H1 (cell line): ENCODE measurements at regions not wholly inside any gene's neighbourhood (a gene's known extent, or its start where the extent isn't known, plus 50 kb on each side); places are given as distances from the start of the nearest gene placed in this dataset.

Source experiments
- CTCF ChIA-PET: fragments of 300-600 bp; sonication (Branson Sonifier 250); formaldehyde crosslinking; loops from one replicate; lab custom pipeline; 2021; ENCODE audit not compliant: partially characterized antibody; lab: Charles Lee
- POLR2A ChIA-PET: fragments of 300-600 bp; sonication (Branson Sonifier 250); formaldehyde crosslinking; loops from one replicate; lab custom pipeline; 2021; ENCODE audit warnings: inconsistent platforms; ENCODE audit not compliant: partially characterized antibody; lab: Charles Lee
- DNase-seq, 2 experiments: peaks; one replicate each; pipeline versions ENCODE4 v3.0.0 to v3.0.0-alpha.2; 2010 to 2022; ENCODE audit warnings: low spot score in 2 of 2, low read depth in 1 of 2, mixed read lengths in 1 of 2
- FAIRE-seq: peaks from 2 replicates; lab custom pipeline; 2011; peaks lifted over from hg19 to GRCh38; lab: Jason Lieb, UNC
- H2AFZ ChIP-seq: 2 replicates; pipeline ENCODE4 v1.8.1; 2012; ENCODE audit warnings: low read length, inconsistent platforms
- H2AK5ac ChIP-seq: 2 replicates; pipeline ENCODE4 v1.6.1; 2013; ENCODE audit warnings: low read depth, low read length
- H2BK120ac ChIP-seq: replicated peaks from 2 replicates; pipeline ENCODE3; 2013; ENCODE audit warnings: low read depth, low read length, inconsistent platforms
- H2BK12ac ChIP-seq: 2 replicates; pipeline ENCODE4 v1.6.1; 2013; ENCODE audit warnings: low read depth, low read length
- H2BK15ac ChIP-seq: 2 replicates; pipeline ENCODE4 v1.6.1; 2013; ENCODE audit warnings: low read length
- H2BK20ac ChIP-seq: 2 replicates; pipeline ENCODE4 v1.6.1; 2013; ENCODE audit warnings: low read length
- H2BK5ac ChIP-seq: 2 replicates; pipeline ENCODE4 v1.6.1; 2013; ENCODE audit warnings: low read depth, low read length
- H3K14ac ChIP-seq: 2 replicates; pipeline ENCODE4 v1.6.1; 2013; ENCODE audit warnings: inconsistent platforms; ENCODE audit not compliant: insufficient read length
- H3K18ac ChIP-seq: 2 replicates; pipeline ENCODE4 v1.6.1; 2013; ENCODE audit warnings: low read length; ENCODE audit errors: extremely low read depth
- H3K23ac ChIP-seq: 2 replicates; pipeline ENCODE4 v1.6.1; 2013; ENCODE audit warnings: inconsistent platforms; ENCODE audit not compliant: insufficient read length
- H3K23me2 ChIP-seq: 2 replicates; pipeline ENCODE4 v1.6.1; 2013; ENCODE audit warnings: low read depth, low read length
- H3K27ac ChIP-seq: 2 replicates; pipeline ENCODE4 v1.6.1; 2011; ENCODE audit warnings: low read depth, low read length, inconsistent platforms
- H3K27me3 ChIP-seq, 4 experiments: replicated peaks in 1 of 4; 1 replicate in 1 of 4; 2 replicates in 3 of 4; pipeline versions ENCODE4 v1.6.1 to v1.8.1; 2011 to 2013; ENCODE audit warnings: low read length in 3 of 4, mild to moderate bottlenecking in 3 of 4, inconsistent platforms in 2 of 4, mixed read lengths in 2 of 4, moderate library complexity in 1 of 4; ENCODE audit not compliant: control insufficient read depth in 3 of 4, insufficient read depth in 3 of 4; ENCODE audit errors: extremely low read depth in 1 of 4
- H3K36me3 ChIP-seq, 4 experiments: 2 replicates each; pipeline versions ENCODE4 v1.6.1 to v1.8.1; 2011 to 2013; ENCODE audit warnings: mild to moderate bottlenecking in 4 of 4, low read length in 3 of 4, moderate library complexity in 2 of 4, control low read depth in 1 of 4, inconsistent platforms in 1 of 4; ENCODE audit not compliant: insufficient read depth in 4 of 4, control insufficient read depth in 2 of 4
- H3K4ac ChIP-seq: replicated peaks from 2 replicates; pipeline ENCODE3; 2013; ENCODE audit warnings: low read length, low read depth, mixed read lengths, inconsistent platforms; ENCODE audit not compliant: insufficient read length
- H3K4me1 ChIP-seq, 4 experiments: replicated peaks in 1 of 4; 1 replicate in 1 of 4; 2 replicates in 3 of 4; pipeline versions ENCODE4 v1.6.1 to v1.8.1; 2011 to 2013; ENCODE audit warnings: low read length in 3 of 4, inconsistent platforms in 2 of 4, mixed read lengths in 1 of 4; ENCODE audit not compliant: insufficient read depth in 4 of 4, control insufficient read depth in 3 of 4
- H3K4me2 ChIP-seq, 2 experiments: 2 replicates each; pipeline versions ENCODE4 v1.6.1 to v1.8.1; 2011 to 2013; ENCODE audit warnings: low read depth in 2 of 2, low read length in 2 of 2, control low read depth in 1 of 2, inconsistent platforms in 1 of 2, mild to moderate bottlenecking in 1 of 2; ENCODE audit not compliant: insufficient read depth in 1 of 2
- H3K4me3 ChIP-seq, 4 experiments: fragments of 200-600, 300-600 bp in 1 of 4; sonication (generic), shearing (Covaris generic), sonication (Bioruptor Twin) in 1 of 4; 2 replicates each; pipeline versions ENCODE4 v1.5.1 to v1.8.1; 2011 to 2016; ENCODE audit warnings: low read length in 4 of 4, low read depth in 3 of 4, control low read depth in 2 of 4, inconsistent platforms in 2 of 4, mild to moderate bottlenecking in 2 of 4, mixed read lengths in 1 of 4, moderate library complexity in 1 of 4; ENCODE audit not compliant: insufficient read depth in 2 of 4; ENCODE audit errors: extremely low read depth in 1 of 4
- H3K56ac ChIP-seq: replicated peaks from 2 replicates; pipeline ENCODE3; 2013; ENCODE audit warnings: low read depth, mild to moderate bottlenecking, mixed read lengths, low read length, inconsistent platforms; ENCODE audit not compliant: insufficient read length
- H3K79me1 ChIP-seq: 2 replicates; pipeline ENCODE4 v1.6.1; 2013; ENCODE audit warnings: low read depth, low read length, control low read depth
- H3K79me2 ChIP-seq, 2 experiments: 2 replicates each; pipeline versions ENCODE4 v1.6.1 to v1.8.1; 2012 to 2013; ENCODE audit warnings: low read length in 2 of 2, mild to moderate bottlenecking in 2 of 2, inconsistent platforms in 1 of 2; ENCODE audit not compliant: insufficient read depth in 2 of 2, control insufficient read depth in 1 of 2
- H3K9ac ChIP-seq, 4 experiments: replicated peaks in 1 of 4; 1 replicate in 1 of 4; 2 replicates in 3 of 4; pipeline versions ENCODE4 v1.6.1 to v1.8.1; 2011 to 2013; ENCODE audit warnings: low read depth in 3 of 4, low read length in 3 of 4, control low read depth in 2 of 4, mild to moderate bottlenecking in 2 of 4, moderate library complexity in 2 of 4, inconsistent platforms in 1 of 4; ENCODE audit errors: extremely low read depth in 1 of 4
- H3K9me3 ChIP-seq, 2 experiments: 2 replicates each; pipeline versions ENCODE4 v1.6.1 to v1.8.1; 2012 to 2013; ENCODE audit warnings: mild to moderate bottlenecking in 2 of 2, moderate library complexity in 2 of 2, control low read depth in 1 of 2, inconsistent platforms in 1 of 2, low read depth in 1 of 2, low read length in 1 of 2, mixed read lengths in 1 of 2; ENCODE audit not compliant: insufficient read depth in 2 of 2
- H4K20me1 ChIP-seq, 2 experiments: replicated peaks in 1 of 2; 2 replicates each; pipeline versions ENCODE3 to v1.8.1; 2011 to 2013; ENCODE audit warnings: inconsistent platforms in 2 of 2, low read length in 2 of 2, mild to moderate bottlenecking in 1 of 2; ENCODE audit not compliant: insufficient read depth in 2 of 2, control insufficient read depth in 1 of 2
- H4K5ac ChIP-seq: 2 replicates; pipeline ENCODE4 v1.6.1; 2013; ENCODE audit warnings: low read length, low read depth, mixed read lengths, inconsistent platforms; ENCODE audit not compliant: insufficient read length
- H4K8ac ChIP-seq: 2 replicates; pipeline ENCODE4 v1.8.0; 2013; ENCODE audit warnings: mild to moderate bottlenecking, moderate library complexity, low read length, inconsistent platforms; ENCODE audit not compliant: insufficient read depth; ENCODE audit errors: extremely low read depth
- H4K91ac ChIP-seq: replicated peaks from 2 replicates; pipeline ENCODE3; 2013; ENCODE audit warnings: low read length, mixed read lengths, inconsistent platforms; ENCODE audit not compliant: insufficient read length
- WGBS, 2 experiments: shearing (Covaris generic) in 1 of 2; methylation state at CpG; one replicate each; pipeline versions ENCODE4 v1.1.6 to v1.1.7; 2013 to 2015; ENCODE audit warnings: low lambda C conversion rate in 2 of 2, mixed read lengths in 2 of 2, inconsistent platforms in 1 of 2, low coverage in 1 of 2, missing lambda C conversion rate in 1 of 2; ENCODE audit not compliant: insufficient replicate concordance in 2 of 2, insufficient coverage in 1 of 2, insufficient read length in 1 of 2; ENCODE audit errors: extremely low coverage in 1 of 2, missing lambda C conversion rate in 1 of 2; 5-methylcytosine and 5-hydroxymethylcytosine counted together

- Histone ChIP-seq H3K14ac (no peak overlapping the region), H3K9ac (no peak overlapping the region), H3K4ac (no peak overlapping the region), H4K8ac (no peak overlapping the region), H3K23ac (no peak overlapping the region), H3K23me2 (no peaks in the 10 kb centered on the region), H3K4me2 (0 out of 4 replicates have a peak overlapping the region, but pooled peaks of 1 of the 2 experiments have one; percentile 8), H3K9me3 (no peaks in the 10 kb centered on the region), H2BK20ac (0 out of 2 replicates have a peak overlapping the region, but pooled peaks have one; percentile 34), H4K5ac (no peak overlapping the region), H3K4me1 (peaks cover 0 to 10% (median 0%) of the 10 kb centered on the region in 4 experiments; a peak in 1 of 7 replicates), H2BK12ac (no peak overlapping the region), H3K18ac (no peak overlapping the region), H3K36me3 (no peaks in the 10 kb centered on the region), H2AFZ (no peak overlapping the region), H3K79me1 (no peaks in the 10 kb centered on the region), H3K79me2 (no peaks in the 10 kb centered on the region), H4K20me1 (no peaks in the 10 kb centered on the region), H2BK120ac (no peak overlapping the region), H3K56ac (no peak overlapping the region), H2AK5ac (no peak overlapping the region), H3K27ac (no peak overlapping the region), H2BK5ac (no peak overlapping the region), H4K91ac (no peak overlapping the region), H3K4me3 (no peak overlapping the region), H3K27me3 (no peaks in the 10 kb centered on the region), H2BK15ac (no peak overlapping the region)
- CTCF ChIA-PET = interaction anchor here (1.0 to 1.3 kb wide), 2 partner anchors 11 to 100 kb away, joined by 3 read pairs; no protein-coding TSS in a partner anchor
- DNase-seq (no peak), FAIRE-seq (no peak)
- 92% methylated on average over 7 of the region's 7 CpGs; no CpG with 5 or more reads in 1 of the 2 experiments for WGBS, 2 experiments
- POLR2A ChIA-PET = no interaction called here
Measured at GRCh38 chr5:91741764-91742505, 358.8 kb upstream of the ARRDC3 start.
